SK-N-SH (cell line): ENCODE measurements at regions not wholly inside any gene's neighbourhood (a gene's known extent, or its start where the extent isn't known, plus 50 kb on each side); places are given as distances from the start of the nearest gene placed in this dataset.

ENCODE experiments used
- CTCF ChIA-PET: fragments of 300-600, 350-600 bp; formaldehyde crosslinking; extraction: SDS; loops from one replicate; lab custom pipeline; 2021; lab: Yijun Ruan, JAX
- POLR2A ChIA-PET: fragments of 350-600 bp; sonication (Branson Sonifier 250); formaldehyde crosslinking; extraction: SDS; loops from one replicate; lab custom pipeline; 2020; ENCODE audit warnings: antibody characterized with exemption, inconsistent platforms; lab: Yijun Ruan, JAX
- DNase-seq: peaks from one replicate; pipeline ENCODE4 v3.0.0; 2012
- H2AFZ ChIP-seq: fragments of 200-600 bp; sonication (generic); 2 replicates; pipeline ENCODE4 v1.8.1; 2016; ENCODE audit warnings: antibody characterized with exemption, mild to moderate bottlenecking, low read depth
- H3F3A ChIP-seq: fragments of 200-600 bp; sonication (generic); replicated peaks from 2 replicates; pipeline ENCODE3; 2016; ENCODE audit warnings: antibody characterized with exemption, mild to moderate bottlenecking; ENCODE audit not compliant: insufficient read depth
- H3K27ac ChIP-seq, 2 experiments: fragments of 200-500 bp in 1 of 2; fragments of 200-600 bp in 1 of 2; sonication (Bioruptor generic) in 1 of 2; sonication (generic), shearing (Covaris generic) in 1 of 2; 2 replicates each; pipeline versions ENCODE4 v1.5.1 to v1.6.1; 2014 to 2016; ENCODE audit warnings: low read depth in 2 of 2, inconsistent platforms in 1 of 2, low read length in 1 of 2, mild to moderate bottlenecking in 1 of 2, mixed read lengths in 1 of 2
- H3K27me3 ChIP-seq: fragments of 200-600 bp; sonication (generic), shearing (Covaris generic); 2 replicates; pipeline ENCODE4 v1.6.1; 2016; ENCODE audit warnings: mixed run types; ENCODE audit not compliant: insufficient read depth
- H3K36me3 ChIP-seq, 2 experiments: fragments of 200-500 bp in 1 of 2; fragments of 200-600 bp in 1 of 2; sonication (Bioruptor generic) in 1 of 2; sonication (generic) in 1 of 2; replicated peaks in 1 of 2; 2 replicates each; pipeline versions ENCODE3 to v1.5.1; 2014 to 2016; ENCODE audit warnings: low read length in 1 of 2, mild to moderate bottlenecking in 1 of 2; ENCODE audit not compliant: insufficient read depth in 2 of 2, control insufficient read depth in 1 of 2
- H3K4me1 ChIP-seq, 2 experiments: fragments of 200-500 bp in 1 of 2; fragments of 200-600 bp in 1 of 2; sonication (Bioruptor generic) in 1 of 2; sonication (generic), shearing (Covaris generic) in 1 of 2; 2 replicates each; pipeline versions ENCODE4 v1.5.1 to v1.6.1; 2014 to 2016; ENCODE audit warnings: low read depth in 1 of 2, low read length in 1 of 2, mixed run types in 1 of 2; ENCODE audit not compliant: insufficient read depth in 2 of 2, control insufficient read depth in 1 of 2
- H3K4me2 ChIP-seq: fragments of 200-600 bp; sonication (generic), shearing (Covaris generic); 2 replicates; pipeline ENCODE4 v1.6.1; 2017; ENCODE audit warnings: mixed run types
- H3K4me3 ChIP-seq, 2 experiments: fragments of 200-500 bp in 1 of 2; fragments of 200-600 bp in 1 of 2; sonication (Bioruptor generic) in 1 of 2; sonication (generic), shearing (Covaris generic) in 1 of 2; 2 replicates each; pipeline versions ENCODE4 v1.5.1 to v1.8.1; 2014 to 2016; ENCODE audit warnings: low read depth in 2 of 2, inconsistent platforms in 1 of 2, low read length in 1 of 2, mild to moderate bottlenecking in 1 of 2, mixed read lengths in 1 of 2, moderate library complexity in 1 of 2
- H3K79me2 ChIP-seq: fragments of 200-600 bp; sonication (generic); 2 replicates; pipeline ENCODE4 v1.8.1; 2017; ENCODE audit warnings: mild to moderate bottlenecking; ENCODE audit not compliant: insufficient read depth
- H3K9ac ChIP-seq: fragments of 200-600 bp; sonication (generic); 2 replicates; pipeline ENCODE4 v1.6.1; 2017; ENCODE audit warnings: mixed run types
- H3K9me2 ChIP-seq: fragments of 200-600 bp; sonication (generic); 2 replicates; pipeline ENCODE4 v1.6.1; 2017; ENCODE audit warnings: mixed run types
- H3K9me3 ChIP-seq: fragments of 200-600 bp; sonication (generic); 2 replicates; pipeline ENCODE4 v1.6.1; 2017; ENCODE audit warnings: mixed run types, mild to moderate bottlenecking, moderate library complexity
- H4K20me1 ChIP-seq: fragments of 200-600 bp; sonication (generic); 2 replicates; pipeline ENCODE4 v1.6.1; 2017; ENCODE audit warnings: mild to moderate bottlenecking, mixed run types; ENCODE audit not compliant: insufficient read depth
- CHD2 ChIP-seq: fragments of 150-350 bp; IDR thresholded peaks from 2 replicates; pipeline ENCODE4 v1.6.1; 2018; ENCODE audit warnings: low read length; ENCODE audit not compliant: partially characterized antibody
- ELF1 ChIP-seq: IDR thresholded peaks from 2 replicates; pipeline ENCODE4 v1.4.0; 2012
- EP300 ChIP-seq, 2 experiments: IDR thresholded peaks; 2 replicates each; pipeline versions ENCODE4 v1.4.0 to v1.6.1; 2012; ENCODE audit warnings: borderline replicate concordance in 1 of 2, low read depth in 1 of 2, low read length in 1 of 2
- FOXJ3 ChIP-seq: sonication (generic); formaldehyde crosslinking; IDR thresholded peaks from 2 replicates; pipeline ENCODE4 v1.5.1; 2020; ENCODE audit warnings: mild to moderate bottlenecking, missing genetic modification reagents
- FOXM1 ChIP-seq: IDR thresholded peaks from 2 replicates; pipeline ENCODE4 v1.4.0; 2012; ENCODE audit warnings: low read depth, mild to moderate bottlenecking
- GATA2 ChIP-seq: sonication (generic); formaldehyde crosslinking; IDR thresholded peaks from 2 replicates; pipeline ENCODE4 v1.5.0; 2020; ENCODE audit warnings: mild to moderate bottlenecking, missing genetic modification reagents
- IRF3 ChIP-seq: fragments of 150-350 bp; IDR thresholded peaks from 2 replicates; pipeline ENCODE4 v1.6.1; 2016; ENCODE audit warnings: mild to moderate bottlenecking, low read depth, low read length
- MAX ChIP-seq: IDR thresholded peaks from 2 replicates; pipeline ENCODE4 v1.4.0; 2012; ENCODE audit warnings: low read depth
- MEF2A ChIP-seq: IDR thresholded peaks from 2 replicates; pipeline ENCODE4 v1.4.0; 2012; ENCODE audit warnings: low read depth, borderline replicate concordance
- MXI1 ChIP-seq: IDR thresholded peaks from 2 replicates; pipeline ENCODE4 v1.6.1; 2012; ENCODE audit warnings: mild to moderate bottlenecking, low read depth, low read length, improper control_type of control experiment
- NRF1 ChIP-seq: IDR thresholded peaks from 2 replicates; pipeline ENCODE4 v1.6.1; 2012; ENCODE audit warnings: low read depth, mild to moderate bottlenecking, low read length
- PBX3 ChIP-seq: IDR thresholded peaks from 2 replicates; pipeline ENCODE4; 2012
- RAD21 ChIP-seq: IDR thresholded peaks from 2 replicates; pipeline ENCODE4 v1.6.1; 2012; ENCODE audit warnings: mild to moderate bottlenecking, low read length
- RCOR1 ChIP-seq: fragments of 150-350 bp; IDR thresholded peaks from 2 replicates; pipeline ENCODE4 v1.6.1; 2017; ENCODE audit warnings: antibody characterized with exemption, low read length
- RFX5 ChIP-seq: IDR thresholded peaks from 2 replicates; pipeline ENCODE4 v1.6.1; 2012; ENCODE audit warnings: mild to moderate bottlenecking, improper control_type of control experiment, low read length
- SMC3 ChIP-seq: IDR thresholded peaks from 2 replicates; pipeline ENCODE4 v1.6.1; 2012; ENCODE audit warnings: low read depth, low read length, improper control_type of control experiment
- TAF1 ChIP-seq: IDR thresholded peaks from 2 replicates; pipeline ENCODE4 v1.6.1; 2012; ENCODE audit warnings: low read depth, mild to moderate bottlenecking, low read length, moderate library complexity, borderline replicate concordance
- TEAD4 ChIP-seq: IDR thresholded peaks from 2 replicates; pipeline ENCODE4 v1.4.0; 2012; ENCODE audit warnings: mild to moderate bottlenecking, borderline replicate concordance; ENCODE audit not compliant: insufficient read depth
- USF1 ChIP-seq: IDR thresholded peaks from 2 replicates; pipeline ENCODE4 v1.4.0; 2012; ENCODE audit warnings: low read depth, borderline replicate concordance
- USF2 ChIP-seq: fragments of 150-350 bp; IDR thresholded peaks from 2 replicates; pipeline ENCODE4 v1.6.1; 2017; ENCODE audit warnings: antibody characterized with exemption, low read length, low read depth, borderline replicate concordance
- WGBS: methylation state at CpG from one replicate; pipeline ENCODE4 v1.1.6; 2017; ENCODE audit warnings: low lambda C conversion rate; 5-methylcytosine and 5-hydroxymethylcytosine counted together

GRCh38 chr7:106471686-106472440 lies 187.1 kb upstream of the NAMPT start:
- H3F3A ChIP-seq = no peaks in the 10 kb centered on the region
- TF ChIP-seq EP300 (IDR thresholded peaks at IDR 0.05; ENCODE audit: borderline replicate concordance in 1 of 2, low read depth in 1 of 2, low read length in 1 of 2) (no peak), MXI1 (no peak), NRF1 (no peak), USF1 (no peak), RAD21 (no peak), FOXM1 (no peak)
- no peaks in the 10 kb centered on the region; a peak in 1 of 4 replicates for H3K4me1 ChIP-seq
- DNase-seq = no peak
- H2AFZ ChIP-seq = no peak overlapping the region
- no peak overlapping the region for H3K4me2 ChIP-seq
- ChIA-PET CTCF (interaction anchor here (0.6 to 1.5 kb wide), 4 partner anchors 10 to 593 kb away, joined by 3 to 7 read pairs (median 4); no protein-coding TSS in a partner anchor), POLR2A (no interaction called here)
- no peaks in the 10 kb centered on the region for H3K79me2 ChIP-seq
- H3K4me3 ChIP-seq = no peak overlapping the region
- no peaks in the 10 kb centered on the region for H3K27me3 ChIP-seq
- no peak overlapping the region for H3K9ac ChIP-seq
- no peaks in the 10 kb centered on the region for H3K36me3 ChIP-seq
- WGBS = 71% methylated on average over 8 of the region's 8 CpGs
- H3K9me3 ChIP-seq = no peaks in the 10 kb centered on the region; the same call in 1 of the 2 replicates
- H4K20me1 ChIP-seq = no peaks in the 10 kb centered on the region
- no peak overlapping the region for H3K27ac ChIP-seq
- H3K9me2 ChIP-seq = no peaks in the 10 kb centered on the region

GRCh38 chr7:106471021-106471420 lies 186.2 kb upstream of the NAMPT start:
- Histone ChIP-seq H4K20me1 (no peaks in the 10 kb centered on the region), H3K79me2 (no peaks in the 10 kb centered on the region), H3K4me3 (no peak overlapping the region), H3F3A (no peaks in the 10 kb centered on the region), H3K9me2 (no peaks in the 10 kb centered on the region), H3K4me2 (no peak overlapping the region), H2AFZ (no peak overlapping the region), H3K27ac (no peak overlapping the region), H3K9me3 (no peaks in the 10 kb centered on the region; the same call in 1 of the 2 replicates), H3K36me3 (no peaks in the 10 kb centered on the region), H3K4me1 (no peaks in the 10 kb centered on the region; a peak in 1 of 4 replicates), H3K27me3 (no peaks in the 10 kb centered on the region), H3K9ac (no peak overlapping the region)
- ChIA-PET CTCF (interaction anchor here (1.5 kb wide), 1 partner anchor 295 kb away, joined by 7 read pairs; no protein-coding TSS in a partner anchor), POLR2A (no interaction called here)
- TF ChIP-seq SMC3 (no peak), GATA2 (CRISPR knock-in tag) (no peak), MAX (no peak), MXI1 (no peak), RAD21 (no peak), PBX3 (no peak), IRF3 (no peak), TAF1 (no peak), RCOR1 (no peak), RFX5 (no peak), USF2 (no peak), MEF2A (no peak), NRF1 (no peak), FOXM1 (no peak), TEAD4 (no peak), CHD2 (no peak), FOXJ3 (no peak), ELF1 (no peak)
- WGBS = 90% methylated on average over 2 of the region's 2 CpGs
- no peak for DNase-seq
